ENCODE measurements at regions not wholly inside any gene's neighbourhood (a gene's known extent, or its start where the extent isn't known, plus 50 kb on each side); places are given as distances from the start of the nearest gene placed in this dataset.
A peak's percentile ranks its signal among the peaks of the same experiment; 100 is the strongest.

- TF ChIP-seq, protein P1, sequence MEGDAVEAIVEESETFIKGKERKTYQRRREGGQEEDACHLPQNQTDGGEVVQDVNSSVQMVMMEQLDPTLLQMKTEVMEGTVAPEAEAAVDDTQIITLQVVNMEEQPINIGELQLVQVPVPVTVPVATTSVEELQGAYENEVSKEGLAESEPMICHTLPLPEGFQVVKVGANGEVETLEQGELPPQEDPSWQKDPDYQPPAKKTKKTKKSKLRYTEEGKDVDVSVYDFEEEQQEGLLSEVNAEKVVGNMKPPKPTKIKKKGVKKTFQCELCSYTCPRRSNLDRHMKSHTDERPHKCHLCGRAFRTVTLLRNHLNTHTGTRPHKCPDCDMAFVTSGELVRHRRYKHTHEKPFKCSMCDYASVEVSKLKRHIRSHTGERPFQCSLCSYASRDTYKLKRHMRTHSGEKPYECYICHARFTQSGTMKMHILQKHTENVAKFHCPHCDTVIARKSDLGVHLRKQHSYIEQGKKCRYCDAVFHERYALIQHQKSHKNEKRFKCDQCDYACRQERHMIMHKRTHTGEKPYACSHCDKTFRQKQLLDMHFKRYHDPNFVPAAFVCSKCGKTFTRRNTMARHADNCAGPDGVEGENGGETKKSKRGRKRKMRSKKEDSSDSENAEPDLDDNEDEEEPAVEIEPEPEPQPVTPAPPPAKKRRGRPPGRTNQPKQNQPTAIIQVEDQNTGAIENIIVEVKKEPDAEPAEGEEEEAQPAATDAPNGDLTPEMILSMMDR (IDR thresholded peaks at IDR 0.05; ENCODE audit: extremely low read depth, missing control alignments): no peak
- peak; percentile 90 for DNase-seq (ENCODE audit: low spot score)
These were observed 345.1 kb upstream of the KLF3 start for GRCh38 chr4:38318737-38319455.

DNA sequence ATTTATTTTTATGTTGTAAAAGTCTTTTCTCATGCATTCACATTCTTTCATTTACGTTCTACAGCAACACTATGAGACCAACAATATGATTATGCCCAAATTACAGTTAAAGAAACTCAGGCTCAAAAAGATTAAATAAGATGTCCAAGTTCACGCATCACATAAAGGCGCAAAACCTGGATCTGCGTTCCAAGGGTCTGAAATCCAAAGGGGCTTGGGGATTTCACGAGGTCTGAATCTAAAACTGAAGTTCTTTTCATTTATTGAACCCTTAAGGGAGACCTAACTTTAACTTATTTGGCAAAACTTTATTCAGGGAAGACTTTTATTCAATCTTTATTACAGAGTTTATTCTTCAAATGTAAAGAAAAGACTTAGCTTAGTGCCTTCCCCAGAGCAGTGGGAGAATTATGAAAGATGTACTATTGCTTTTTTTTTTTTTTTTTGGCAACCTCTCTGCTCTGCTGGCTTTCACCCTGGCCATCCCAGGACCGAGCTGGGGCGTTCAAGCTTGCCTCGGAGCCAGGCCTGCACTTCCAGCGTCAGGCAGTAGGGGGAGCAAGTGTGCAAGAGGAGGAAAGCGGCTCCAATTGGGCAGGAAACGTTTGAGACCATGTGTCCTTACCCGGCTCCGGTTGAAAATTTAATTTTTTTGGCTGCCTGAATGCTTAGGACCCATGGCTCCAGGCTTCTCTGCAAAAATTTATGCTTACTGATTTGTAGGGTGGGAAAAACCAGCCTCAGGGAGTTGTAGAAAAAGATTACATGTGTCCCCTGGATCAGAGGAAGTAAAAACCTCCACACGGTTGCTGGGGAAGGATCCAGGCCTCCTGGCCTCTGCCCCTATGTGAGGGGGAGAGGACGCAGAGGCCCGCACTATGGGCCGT lies 344.3 kb upstream of the KLF3 start:
- TF ChIP-seq, protein P1 (IDR thresholded peaks at IDR 0.05; ENCODE audit: extremely low read depth, missing control alignments): peak; percentile 96
- DNase-seq (ENCODE audit: low spot score): peak; percentile 88

- DNase-seq (ENCODE audit: low spot score): no peak
- TF ChIP-seq, protein P1 (IDR thresholded peaks at IDR 0.05; ENCODE audit: extremely low read depth, missing control alignments): no peak
These were observed 343.7 kb upstream of the KLF3 start for GRCh38 chr4:38320343-38320695.

- DNase-seq (ENCODE audit: low spot score): peak; percentile 46
- TF ChIP-seq, protein P1 (IDR thresholded peaks at IDR 0.05; ENCODE audit: extremely low read depth, missing control alignments): no peak
These were observed 343.2 kb upstream of the KLF3 start for GRCh38 chr4:38320833-38321232.

GRCh38 chr4:38322714-38323113 lies 341.3 kb upstream of the KLF3 start:
- DNase-seq (ENCODE audit: low spot score): no peak
- TF ChIP-seq, protein P1 (IDR thresholded peaks at IDR 0.05; ENCODE audit: extremely low read depth, missing control alignments): no peak

DNA sequence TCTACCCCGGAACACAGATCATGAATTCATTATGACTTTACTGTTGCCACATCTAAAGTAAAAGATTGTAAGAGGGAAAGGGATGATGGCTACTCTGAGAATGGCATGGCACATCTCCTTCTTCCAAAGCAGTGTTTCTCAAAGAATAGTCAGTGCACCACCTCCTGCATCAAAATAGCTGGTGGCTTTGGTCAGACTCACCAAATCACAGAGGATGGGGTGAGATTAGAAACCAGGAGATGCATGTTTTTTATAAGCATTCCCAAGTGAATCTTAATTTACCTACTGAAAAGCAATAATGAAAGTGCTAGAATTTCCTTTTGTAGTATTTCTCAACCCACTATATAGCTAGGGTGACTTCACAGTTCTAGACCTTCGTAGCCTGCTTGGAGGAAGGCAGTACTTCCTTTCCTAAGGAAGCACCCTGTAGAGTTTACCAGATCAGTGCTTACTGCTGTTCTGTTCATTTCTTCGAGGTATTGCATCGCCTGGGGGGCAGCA lies 340.8 kb upstream of the KLF3 start:
- no peak for DNase-seq (ENCODE audit: low spot score)

More for the DNA sequence above, 340.8 kb upstream of the KLF3 start:
- TF ChIP-seq, protein P1 (IDR thresholded peaks at IDR 0.05; ENCODE audit: extremely low read depth, missing control alignments): no peak

Data from GM20000 (cell line).